GM23338 (cell line): ENCODE measurements at regions not wholly inside any gene's neighbourhood (a gene's known extent, or its start where the extent isn't known, plus 50 kb on each side); places are given as distances from the start of the nearest gene placed in this dataset.

Experiments
- ATAC-seq: fragments of 200-7000 bp; cut with Tn5 transposase; 3 replicates; pipeline ENCODE4 v1.9.1; 2020
- DNase-seq: peaks from one replicate; pipeline ENCODE4 v3.0.0-alpha.2; 2015; ENCODE audit warnings: low spot score
- H2AFZ ChIP-seq: fragments of 200-600 bp; sonication (generic); 2 replicates; pipeline ENCODE4 v1.8.0; 2016; ENCODE audit warnings: antibody characterized with exemption, mild to moderate bottlenecking, moderate library complexity
- H3F3A ChIP-seq: fragments of 200-600 bp; sonication (generic); replicated peaks from 2 replicates; pipeline ENCODE4 v1.8.0; 2017; ENCODE audit warnings: antibody characterized with exemption, mixed run types, low read depth
- H3K27ac ChIP-seq: fragments of 200-600 bp; sonication (generic); 2 replicates; pipeline ENCODE4 v1.6.1; 2016; ENCODE audit warnings: low read depth
- H3K27me3 ChIP-seq: fragments of 200-600 bp; sonication (generic); 2 replicates; pipeline ENCODE4 v1.8.0; 2016; ENCODE audit warnings: mild to moderate bottlenecking, mixed run types, moderate library complexity; ENCODE audit not compliant: insufficient read depth
- H3K36me3 ChIP-seq: fragments of 200-600 bp; sonication (generic); 2 replicates; pipeline ENCODE4 v1.8.0; 2016; ENCODE audit warnings: mild to moderate bottlenecking; ENCODE audit not compliant: insufficient read depth
- H3K4me1 ChIP-seq: fragments of 200-600 bp; sonication (generic); 2 replicates; pipeline ENCODE4 v1.8.0; 2016; ENCODE audit warnings: mild to moderate bottlenecking, moderate library complexity; ENCODE audit not compliant: insufficient read depth
- H3K4me2 ChIP-seq: fragments of 200-600 bp; sonication (generic); 2 replicates; pipeline ENCODE4 v1.7.1; 2017; ENCODE audit warnings: mixed run types
- H3K4me3 ChIP-seq: fragments of 200-600 bp; sonication (generic); 2 replicates; pipeline ENCODE4 v1.6.1; 2016; ENCODE audit warnings: mixed run types
- H3K79me2 ChIP-seq: fragments of 200-600 bp; sonication (generic); replicated peaks from 2 replicates; pipeline ENCODE4 v1.8.0; 2017; ENCODE audit warnings: mild to moderate bottlenecking; ENCODE audit not compliant: insufficient read depth
- H3K9me2 ChIP-seq: fragments of 200-600 bp; sonication (generic); 2 replicates; pipeline ENCODE4 v1.8.0; 2017; ENCODE audit not compliant: insufficient read depth
- H4K20me1 ChIP-seq: fragments of 200-600 bp; sonication (generic); replicated peaks from 2 replicates; pipeline ENCODE4 v1.8.0; 2017; ENCODE audit warnings: mild to moderate bottlenecking; ENCODE audit not compliant: insufficient read depth
- H3K27ac Mint-ChIP-seq: 2 replicates; pipeline ENCODE4 v1.8.0; 2020; ENCODE audit warnings: inconsistent platforms, mild to moderate bottlenecking, moderate library complexity, mixed read lengths
- H3K27me3 Mint-ChIP-seq: 3 replicates; pipeline ENCODE4 v1.8.0; 2022; ENCODE audit warnings: low read depth, mild to moderate bottlenecking, moderate library complexity, mixed read lengths, inconsistent platforms; ENCODE audit not compliant: insufficient read depth, poor library complexity
- H3K36me3 Mint-ChIP-seq: 3 replicates; pipeline ENCODE4 v1.8.0; 2021; ENCODE audit warnings: low read depth, mild to moderate bottlenecking, inconsistent platforms, moderate library complexity, mixed read lengths
- H3K4me1 Mint-ChIP-seq: 3 replicates; pipeline ENCODE4 v1.8.0; 2020; ENCODE audit warnings: mild to moderate bottlenecking, inconsistent platforms, mixed read lengths
- H3K4me3 Mint-ChIP-seq: 3 replicates; pipeline ENCODE4 v1.8.0; 2021; ENCODE audit warnings: moderate library complexity, mild to moderate bottlenecking, inconsistent platforms, mixed read lengths
- H3K9me3 Mint-ChIP-seq: 3 replicates; pipeline ENCODE4 v1.8.0; 2020; ENCODE audit warnings: moderate library complexity, mild to moderate bottlenecking, inconsistent platforms, mixed read lengths
- ETS1 ChIP-seq: IDR thresholded peaks from 2 replicates; pipeline ENCODE4 v1.6.1; 2016; ENCODE audit warnings: antibody characterized with exemption
- EZH2phosphoT487 ChIP-seq: fragments of 200-600 bp; sonication (generic); IDR thresholded peaks from one replicate; pipeline ENCODE4 v1.8.1; 2018; ENCODE audit warnings: antibody characterized with exemption; ENCODE audit not compliant: unreplicated experiment
- POLR2AphosphoS5 ChIP-seq: IDR thresholded peaks from 2 replicates; pipeline ENCODE4 v1.6.1; 2016; ENCODE audit warnings: antibody characterized with exemption, low read depth
- STAT1 ChIP-seq: IDR thresholded peaks from one replicate; pipeline ENCODE4 v1.6.1; 2016; ENCODE audit warnings: antibody characterized with exemption; ENCODE audit not compliant: unreplicated experiment
- TF ChIP-seq, protein P1 (sequence below): fragments of 250-450 bp; sonication (Bioruptor Pico); IDR thresholded peaks from 2 replicates; pipeline ENCODE4 v1.5.0; 2020; ENCODE audit warnings: mild to moderate bottlenecking, moderate library complexity

GRCh38 chr22:27624042-27624441, 177.5 kb downstream of the MN1 start:
- Mint-ChIP-seq H3K4me3 (no peak overlapping the region), H3K27me3 (peaks cover 7% of the 10 kb centered on the region), H3K9me3 (peaks cover 16% of the 10 kb centered on the region; the same call in 2 of the 3 replicates), H3K36me3 (peaks cover 11% of the 10 kb centered on the region), H3K27ac (no peak overlapping the region), H3K4me1 (peaks cover 17% of the 10 kb centered on the region)
- Histone ChIP-seq H4K20me1 (no peaks in the 10 kb centered on the region), H3K9me2 (no peaks in the 10 kb centered on the region), H3F3A (no peaks in the 10 kb centered on the region), H3K4me3 (no peak overlapping the region), H3K27me3 (no peaks in the 10 kb centered on the region), H3K36me3 (no peaks in the 10 kb centered on the region), H3K4me2 (no peak overlapping the region), H2AFZ (no peak overlapping the region), H3K79me2 (no peaks in the 10 kb centered on the region), H3K27ac (no peak overlapping the region), H3K4me1 (no peaks in the 10 kb centered on the region; the same call in 1 of the 2 replicates)
- TF ChIP-seq STAT1 (no peak), POLR2AphosphoS5 (no peak)
- TF ChIP-seq, protein P1, sequence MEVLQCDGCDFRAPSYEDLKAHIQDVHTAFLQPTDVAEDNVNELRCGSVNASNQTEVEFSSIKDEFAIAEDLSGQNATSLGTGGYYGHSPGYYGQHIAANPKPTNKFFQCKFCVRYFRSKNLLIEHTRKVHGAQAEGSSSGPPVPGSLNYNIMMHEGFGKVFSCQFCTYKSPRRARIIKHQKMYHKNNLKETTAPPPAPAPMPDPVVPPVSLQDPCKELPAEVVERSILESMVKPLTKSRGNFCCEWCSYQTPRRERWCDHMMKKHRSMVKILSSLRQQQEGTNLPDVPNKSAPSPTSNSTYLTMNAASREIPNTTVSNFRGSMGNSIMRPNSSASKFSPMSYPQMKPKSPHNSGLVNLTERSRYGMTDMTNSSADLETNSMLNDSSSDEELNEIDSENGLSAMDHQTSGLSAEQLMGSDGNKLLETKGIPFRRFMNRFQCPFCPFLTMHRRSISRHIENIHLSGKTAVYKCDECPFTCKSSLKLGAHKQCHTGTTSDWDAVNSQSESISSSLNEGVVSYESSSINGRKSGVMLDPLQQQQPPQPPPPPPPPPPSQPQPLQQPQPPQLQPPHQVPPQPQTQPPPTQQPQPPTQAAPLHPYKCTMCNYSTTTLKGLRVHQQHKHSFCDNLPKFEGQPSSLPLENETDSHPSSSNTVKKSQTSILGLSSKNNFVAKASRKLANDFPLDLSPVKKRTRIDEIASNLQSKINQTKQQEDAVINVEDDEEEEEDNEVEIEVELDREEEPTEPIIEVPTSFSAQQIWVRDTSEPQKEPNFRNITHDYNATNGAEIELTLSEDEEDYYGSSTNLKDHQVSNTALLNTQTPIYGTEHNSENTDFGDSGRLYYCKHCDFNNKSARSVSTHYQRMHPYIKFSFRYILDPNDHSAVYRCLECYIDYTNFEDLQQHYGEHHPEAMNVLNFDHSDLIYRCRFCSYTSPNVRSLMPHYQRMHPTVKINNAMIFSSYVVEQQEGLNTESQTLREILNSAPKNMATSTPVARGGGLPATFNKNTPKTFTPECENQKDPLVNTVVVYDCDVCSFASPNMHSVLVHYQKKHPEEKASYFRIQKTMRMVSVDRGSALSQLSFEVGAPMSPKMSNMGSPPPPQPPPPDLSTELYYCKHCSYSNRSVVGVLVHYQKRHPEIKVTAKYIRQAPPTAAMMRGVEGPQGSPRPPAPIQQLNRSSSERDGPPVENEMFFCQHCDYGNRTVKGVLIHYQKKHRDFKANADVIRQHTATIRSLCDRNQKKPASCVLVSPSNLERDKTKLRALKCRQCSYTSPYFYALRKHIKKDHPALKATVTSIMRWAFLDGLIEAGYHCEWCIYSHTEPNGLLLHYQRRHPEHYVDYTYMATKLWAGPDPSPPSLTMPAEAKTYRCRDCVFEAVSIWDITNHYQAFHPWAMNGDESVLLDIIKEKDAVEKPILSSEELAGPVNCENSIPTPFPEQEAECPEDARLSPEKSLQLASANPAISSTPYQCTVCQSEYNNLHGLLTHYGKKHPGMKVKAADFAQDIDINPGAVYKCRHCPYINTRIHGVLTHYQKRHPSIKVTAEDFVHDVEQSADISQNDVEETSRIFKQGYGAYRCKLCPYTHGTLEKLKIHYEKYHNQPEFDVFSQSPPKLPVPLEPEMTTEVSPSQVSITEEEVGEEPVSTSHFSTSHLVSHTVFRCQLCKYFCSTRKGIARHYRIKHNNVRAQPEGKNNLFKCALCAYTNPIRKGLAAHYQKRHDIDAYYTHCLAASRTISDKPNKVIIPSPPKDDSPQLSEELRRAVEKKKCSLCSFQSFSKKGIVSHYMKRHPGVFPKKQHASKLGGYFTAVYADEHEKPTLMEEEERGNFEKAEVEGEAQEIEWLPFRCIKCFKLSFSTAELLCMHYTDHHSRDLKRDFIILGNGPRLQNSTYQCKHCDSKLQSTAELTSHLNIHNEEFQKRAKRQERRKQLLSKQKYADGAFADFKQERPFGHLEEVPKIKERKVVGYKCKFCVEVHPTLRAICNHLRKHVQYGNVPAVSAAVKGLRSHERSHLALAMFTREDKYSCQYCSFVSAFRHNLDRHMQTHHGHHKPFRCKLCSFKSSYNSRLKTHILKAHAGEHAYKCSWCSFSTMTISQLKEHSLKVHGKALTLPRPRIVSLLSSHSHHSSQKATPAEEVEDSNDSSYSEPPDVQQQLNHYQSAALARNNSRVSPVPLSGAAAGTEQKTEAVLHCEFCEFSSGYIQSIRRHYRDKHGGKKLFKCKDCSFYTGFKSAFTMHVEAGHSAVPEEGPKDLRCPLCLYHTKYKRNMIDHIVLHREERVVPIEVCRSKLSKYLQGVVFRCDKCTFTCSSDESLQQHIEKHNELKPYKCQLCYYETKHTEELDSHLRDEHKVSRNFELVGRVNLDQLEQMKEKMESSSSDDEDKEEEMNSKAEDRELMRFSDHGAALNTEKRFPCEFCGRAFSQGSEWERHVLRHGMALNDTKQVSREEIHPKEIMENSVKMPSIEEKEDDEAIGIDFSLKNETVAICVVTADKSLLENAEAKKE (CRISPR knock-in tag) = no peak
- ATAC-seq (no peak), DNase-seq (no peak)

DNA sequence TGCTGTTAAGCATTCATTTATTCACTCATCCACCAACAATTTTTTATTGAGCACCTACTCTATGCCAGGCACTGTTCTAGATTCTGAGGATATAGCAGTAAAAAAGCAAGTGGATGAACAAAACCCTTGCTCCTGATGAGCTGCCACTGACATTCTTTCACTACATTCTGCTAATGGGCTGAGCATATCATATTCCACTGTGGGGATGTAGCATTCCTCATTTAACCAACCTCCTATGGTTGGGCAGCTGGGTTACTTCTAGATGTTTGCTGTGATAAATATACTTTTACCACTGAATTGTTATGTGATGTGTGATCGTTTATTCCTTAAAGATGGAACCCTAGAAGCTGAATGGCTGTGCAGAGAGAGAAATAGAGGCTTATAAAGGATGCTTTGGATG, 176.9 kb downstream of the MN1 start:
- Histone ChIP-seq H4K20me1 (no peaks in the 10 kb centered on the region), H3F3A (no peaks in the 10 kb centered on the region), H3K27ac (no peak overlapping the region), H3K4me2 (no peak overlapping the region), H3K79me2 (no peaks in the 10 kb centered on the region), H3K27me3 (no peaks in the 10 kb centered on the region), H2AFZ (no peak overlapping the region), H3K9me2 (no peaks in the 10 kb centered on the region), H3K4me3 (no peak overlapping the region), H3K4me1 (peaks cover 7% of the 10 kb centered on the region; the same call in 1 of the 2 replicates), H3K36me3 (no peaks in the 10 kb centered on the region)
- no peak overlapping the region for H3K4me3 Mint-ChIP-seq
- TF ChIP-seq EZH2phosphoT487 = no peak
- TF ChIP-seq ETS1 = no peak
- DNase-seq = no peak
- ATAC-seq = no peak
- H3K9me3 Mint-ChIP-seq = peaks cover 18% of the 10 kb centered on the region; the same call in 2 of the 3 replicates
- H3K27ac Mint-ChIP-seq = no peak overlapping the region
- H3K4me1 Mint-ChIP-seq = peaks cover 20% of the 10 kb centered on the region
- peaks cover 7% of the 10 kb centered on the region for H3K27me3 Mint-ChIP-seq
- peaks cover 12% of the 10 kb centered on the region for H3K36me3 Mint-ChIP-seq
